GM18508 (cell line): ENCODE measurements at regions not wholly inside any gene's neighbourhood (a gene's known extent, or its start where the extent isn't known, plus 50 kb on each side); places are given as distances from the start of the nearest gene placed in this dataset.

Source experiments
- ATAC-seq: cut with Tn5 transposase; IDR thresholded peaks from one replicate; pipeline ENCODE4 v1.9.1; 2021; ENCODE audit warnings: moderate number of reproducible peaks; ENCODE audit not compliant: insufficient read depth, unreplicated experiment

- ATAC-seq: no peak
Observed at GRCh38 chr6:115360602-115361325, 699.9 kb downstream of the FRK start.

DNA sequence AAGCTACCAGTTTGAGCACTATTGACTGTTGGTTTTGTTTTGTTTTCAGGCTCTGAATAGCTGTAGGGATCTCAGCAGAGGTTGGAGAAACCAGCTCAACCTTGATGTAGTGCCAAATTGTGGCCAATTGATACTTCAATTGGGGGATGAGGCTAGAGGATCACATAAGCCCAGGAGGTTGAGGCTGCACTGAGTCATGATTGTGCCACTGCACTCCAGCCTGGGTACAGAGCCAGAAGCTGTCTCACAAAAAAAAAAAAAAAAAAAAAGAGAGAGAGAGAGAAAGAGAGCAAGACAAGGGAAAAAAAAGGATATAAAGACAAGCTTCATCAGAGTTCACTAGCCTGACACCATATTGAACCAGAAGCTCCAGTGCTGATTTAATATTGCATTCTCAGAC lies 702.1 kb downstream of the FRK start:
- no peak for ATAC-seq

GRCh38 chr6:115356371-115356770 lies 704.3 kb downstream of the FRK start:
- no peak for ATAC-seq

- ATAC-seq: no peak
Observed at GRCh38 chr6:115323001-115323400, 737.7 kb downstream of the FRK start.

GRCh38 chr6:115319823-115320222 lies 740.9 kb downstream of the FRK start:
- ATAC-seq: no peak

DNA sequence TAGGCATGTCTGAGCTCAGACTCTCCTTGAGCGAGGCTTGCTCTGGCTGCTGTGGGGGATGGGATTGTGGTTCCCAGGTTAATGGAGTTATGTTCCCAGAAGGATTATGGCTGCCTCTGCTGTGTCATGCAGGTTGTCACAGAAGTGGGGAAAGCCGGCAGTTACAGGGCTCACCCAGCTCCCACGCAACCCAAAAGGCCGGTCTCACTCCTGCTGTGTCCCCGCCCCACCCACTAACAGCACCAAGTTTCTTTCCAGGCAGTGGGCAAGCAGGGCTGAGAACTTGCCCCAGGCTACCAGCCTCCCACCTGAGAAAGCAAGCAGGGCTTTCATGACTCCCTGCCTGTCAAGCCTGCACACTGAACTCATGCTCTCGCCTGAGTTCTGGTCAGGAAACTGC lies 750.5 kb downstream of the FRK start:
- no peak for ATAC-seq

DNA sequence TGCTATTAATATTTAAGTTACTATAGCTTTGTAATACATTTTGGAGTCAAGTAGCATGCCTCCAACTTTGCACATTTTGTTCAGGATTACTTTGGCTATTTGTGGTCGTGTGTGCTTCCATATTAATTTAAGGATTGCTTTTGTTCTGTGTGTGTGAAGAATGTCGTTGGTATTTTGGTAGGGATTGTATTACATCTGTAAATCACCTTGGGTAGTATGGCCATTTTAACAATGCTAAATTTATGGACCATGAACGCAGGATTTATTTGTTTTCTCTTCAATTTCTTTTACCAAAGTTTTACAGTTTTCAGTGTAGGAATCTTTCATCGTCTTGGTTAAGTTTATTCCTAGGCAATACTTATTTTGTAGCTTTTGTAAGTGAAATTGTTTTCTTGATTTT lies 758.0 kb downstream of the FRK start:
- no peak for ATAC-seq

- no peak for ATAC-seq
Observed at GRCh38 chr6:115287467-115287866, 773.2 kb downstream of the FRK start.

- no peak for ATAC-seq
Observed at GRCh38 chr6:115276881-115277565, 783.7 kb downstream of the FRK start.

GRCh38 chr6:115272311-115272710 lies 788.4 kb downstream of the FRK start:
- no peak for ATAC-seq

GRCh38 chr6:115271434-115271833 lies 789.3 kb downstream of the FRK start:
- ATAC-seq: no peak

DNA sequence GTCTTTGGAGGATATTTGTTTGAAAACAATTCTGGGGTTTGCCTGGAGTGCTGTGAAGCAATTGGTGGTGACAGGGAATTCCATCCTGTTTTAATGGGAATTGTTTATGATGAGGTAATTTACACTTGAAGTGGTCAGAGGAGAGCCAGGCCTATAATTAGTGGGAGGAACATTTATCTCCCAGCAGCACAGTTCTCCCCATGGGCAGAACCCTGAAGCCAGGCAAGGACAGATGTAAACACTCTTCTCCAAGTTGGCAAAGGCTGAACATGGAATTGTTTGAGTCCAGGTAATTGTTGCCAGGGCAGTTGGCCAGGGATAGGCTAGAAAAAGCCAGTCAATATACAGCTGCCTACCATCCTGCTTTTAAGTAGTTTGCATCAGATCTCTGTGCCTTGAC lies 789.7 kb downstream of the FRK start:
- ATAC-seq: no peak

GRCh38 chr6:115241373-115241772 lies 819.3 kb downstream of the FRK start:
- ATAC-seq: no peak

DNA sequence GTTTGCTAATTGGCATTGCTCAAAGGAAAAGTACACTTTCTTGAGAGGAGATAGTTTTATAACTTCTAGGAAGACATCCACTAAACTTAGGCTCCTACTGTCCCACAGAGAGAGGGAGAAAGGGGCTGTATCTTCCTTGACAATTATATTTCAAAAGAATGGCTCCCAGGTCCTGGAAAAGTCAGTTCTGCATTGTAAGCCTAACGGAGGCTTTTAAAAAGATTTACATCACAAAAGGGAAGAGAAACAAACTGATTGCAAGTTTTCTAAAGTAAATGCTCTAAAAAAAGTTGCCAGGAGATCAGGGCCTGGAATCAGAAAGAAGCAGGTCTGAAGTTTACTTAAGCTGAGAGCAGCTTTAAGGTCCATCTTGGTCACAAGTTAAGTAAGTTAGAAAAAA lies 839.5 kb downstream of the FRK start:
- no peak for ATAC-seq

GRCh38 chr6:115220551-115221159 lies 840.0 kb downstream of the FRK start:
- no peak for ATAC-seq

GRCh38 chr6:115219645-115220044 lies 841.0 kb downstream of the FRK start:
- ATAC-seq: no peak

- ATAC-seq: no peak
Observed at GRCh38 chr6:115216835-115217234, 843.9 kb downstream of the FRK start.

- no peak for ATAC-seq
Observed at GRCh38 chr6:115214283-115214682, 846.4 kb downstream of the FRK start.

DNA sequence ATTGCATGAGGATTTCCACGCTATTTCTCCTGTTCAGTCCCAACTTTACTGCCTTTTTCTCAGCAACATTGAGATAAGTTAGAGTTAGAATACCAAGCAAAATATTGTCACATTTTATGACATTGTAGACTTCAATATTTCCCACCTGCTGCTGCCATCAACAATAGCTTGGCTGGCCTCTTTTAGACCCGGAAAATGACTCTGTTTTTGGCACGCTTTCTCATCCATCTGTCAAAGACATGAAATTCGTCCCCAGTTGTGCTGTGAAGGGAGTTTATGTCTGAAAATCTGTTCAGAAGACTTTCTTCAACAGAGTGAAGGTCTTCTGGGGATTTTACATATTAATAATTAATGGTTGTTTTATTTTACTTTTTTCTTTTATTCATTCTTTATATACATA lies 857.3 kb downstream of the FRK start:
- no peak for ATAC-seq

GRCh38 chr6:115194981-115195638 lies 852.3 kb upstream of the HS3ST5 start:
- ATAC-seq: no peak

GRCh38 chr6:115191989-115192388 lies 849.2 kb upstream of the HS3ST5 start:
- ATAC-seq: no peak
